ENCODE measurements at regions not wholly inside any gene's neighbourhood (a gene's known extent, or its start where the extent isn't known, plus 50 kb on each side); places are given as distances from the start of the nearest gene placed in this dataset.
A peak's percentile ranks its signal among the peaks of the same experiment; 100 is the strongest.

DNA sequence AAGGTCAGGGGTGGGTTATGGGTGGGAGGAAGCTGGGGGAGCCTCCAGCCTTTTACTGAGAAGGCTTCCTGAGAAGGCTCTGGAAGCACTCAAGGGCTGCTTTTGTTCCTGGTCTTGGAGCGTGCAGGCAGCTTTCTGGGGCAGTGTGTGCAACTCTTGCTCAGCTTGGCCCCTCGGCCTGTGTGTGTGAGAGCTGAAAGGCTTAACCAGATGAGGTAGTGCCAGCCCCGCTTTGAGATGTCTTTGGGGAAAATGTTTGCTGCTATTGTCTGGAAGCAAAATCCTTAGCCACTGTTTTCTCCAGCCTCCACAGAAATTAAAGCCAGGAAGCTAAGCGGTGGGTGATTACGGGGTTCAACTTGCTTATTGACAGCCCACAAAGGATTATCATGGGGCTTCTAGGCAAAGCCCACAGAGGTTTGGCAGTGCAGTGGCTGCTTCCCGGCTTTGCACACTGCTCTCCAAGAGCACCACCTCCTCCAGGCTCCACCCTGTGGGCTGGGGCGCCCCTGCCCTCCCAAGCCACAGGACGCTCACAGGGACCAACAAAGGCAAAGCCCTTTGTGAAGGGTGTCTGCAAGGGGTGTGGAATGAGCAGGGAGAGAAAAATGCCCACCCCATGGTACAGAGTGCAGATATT lies 121.7 kb upstream of the TLE3 start:
- TF ChIP-seq, protein P1, sequence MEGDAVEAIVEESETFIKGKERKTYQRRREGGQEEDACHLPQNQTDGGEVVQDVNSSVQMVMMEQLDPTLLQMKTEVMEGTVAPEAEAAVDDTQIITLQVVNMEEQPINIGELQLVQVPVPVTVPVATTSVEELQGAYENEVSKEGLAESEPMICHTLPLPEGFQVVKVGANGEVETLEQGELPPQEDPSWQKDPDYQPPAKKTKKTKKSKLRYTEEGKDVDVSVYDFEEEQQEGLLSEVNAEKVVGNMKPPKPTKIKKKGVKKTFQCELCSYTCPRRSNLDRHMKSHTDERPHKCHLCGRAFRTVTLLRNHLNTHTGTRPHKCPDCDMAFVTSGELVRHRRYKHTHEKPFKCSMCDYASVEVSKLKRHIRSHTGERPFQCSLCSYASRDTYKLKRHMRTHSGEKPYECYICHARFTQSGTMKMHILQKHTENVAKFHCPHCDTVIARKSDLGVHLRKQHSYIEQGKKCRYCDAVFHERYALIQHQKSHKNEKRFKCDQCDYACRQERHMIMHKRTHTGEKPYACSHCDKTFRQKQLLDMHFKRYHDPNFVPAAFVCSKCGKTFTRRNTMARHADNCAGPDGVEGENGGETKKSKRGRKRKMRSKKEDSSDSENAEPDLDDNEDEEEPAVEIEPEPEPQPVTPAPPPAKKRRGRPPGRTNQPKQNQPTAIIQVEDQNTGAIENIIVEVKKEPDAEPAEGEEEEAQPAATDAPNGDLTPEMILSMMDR (IDR thresholded peaks at IDR 0.05): no peak
- no peaks in the 10 kb centered on the region for H3K4me1 Mint-ChIP-seq (ENCODE audit: low read depth)
- no peak for DNase-seq
- H3K27ac Mint-ChIP-seq: no peak overlapping the region
- H3K4me3 Mint-ChIP-seq: no peak overlapping the region
- no peaks in the 10 kb centered on the region for H3K36me3 Mint-ChIP-seq (ENCODE audit: low read depth)
- peaks cover 26% of the 10 kb centered on the region for H3K27me3 Mint-ChIP-seq (ENCODE audit: insufficient read depth)
- no peaks in the 10 kb centered on the region for H3K9me3 Mint-ChIP-seq

DNA sequence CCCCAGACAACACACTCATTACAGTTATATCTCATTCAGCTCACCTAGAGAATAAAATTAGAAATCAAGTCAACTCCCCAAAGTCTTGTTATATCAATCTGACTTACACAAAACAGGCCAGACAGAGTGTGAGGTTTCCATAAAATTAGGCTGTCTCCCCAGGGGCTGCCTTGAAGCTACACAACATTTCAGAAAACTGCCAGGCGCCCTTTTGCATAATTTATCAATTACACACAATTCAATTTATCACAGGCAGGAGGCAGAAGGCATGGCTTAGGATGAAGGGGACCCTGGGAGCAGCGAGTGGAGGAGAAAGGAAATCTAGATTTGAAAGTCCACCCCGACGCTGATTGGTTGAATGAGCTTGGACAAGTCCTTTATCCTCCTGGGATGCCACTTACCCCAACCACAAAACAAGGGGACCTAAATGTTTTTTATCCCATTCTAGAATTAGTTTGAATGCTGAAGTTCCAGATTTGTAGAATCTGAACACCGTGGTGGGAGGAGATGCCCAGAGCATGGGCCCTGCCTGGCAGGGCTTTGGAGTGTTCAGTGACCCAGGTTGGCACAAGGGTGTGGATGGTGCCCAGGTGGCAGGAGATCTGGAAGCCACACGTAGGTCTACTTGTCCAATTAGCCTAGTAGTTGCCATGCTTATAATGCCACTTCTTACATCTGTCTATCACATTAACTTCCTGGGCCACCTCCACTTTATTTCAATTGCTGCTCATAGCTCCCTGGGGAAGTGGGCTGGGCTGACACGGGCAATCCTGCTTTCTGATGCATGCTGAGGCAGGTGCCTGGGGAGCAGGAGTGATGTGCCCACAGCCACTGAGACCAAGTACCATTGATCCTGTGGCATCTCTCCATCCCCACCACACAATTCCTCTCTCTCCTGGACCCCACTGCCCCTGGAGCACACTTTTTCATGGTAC lies 119.8 kb upstream of the TLE3 start:
- no peak for DNase-seq
- Mint-ChIP-seq H3K27me3 (ENCODE audit: insufficient read depth) (peaks cover 42% of the 10 kb centered on the region), H3K4me1 (ENCODE audit: low read depth) (no peaks in the 10 kb centered on the region), H3K27ac (no peak overlapping the region), H3K9me3 (no peaks in the 10 kb centered on the region), H3K36me3 (ENCODE audit: low read depth) (no peaks in the 10 kb centered on the region), H3K4me3 (no peak overlapping the region)
- TF ChIP-seq, protein P1 (IDR thresholded peaks at IDR 0.05): no peak

DNA sequence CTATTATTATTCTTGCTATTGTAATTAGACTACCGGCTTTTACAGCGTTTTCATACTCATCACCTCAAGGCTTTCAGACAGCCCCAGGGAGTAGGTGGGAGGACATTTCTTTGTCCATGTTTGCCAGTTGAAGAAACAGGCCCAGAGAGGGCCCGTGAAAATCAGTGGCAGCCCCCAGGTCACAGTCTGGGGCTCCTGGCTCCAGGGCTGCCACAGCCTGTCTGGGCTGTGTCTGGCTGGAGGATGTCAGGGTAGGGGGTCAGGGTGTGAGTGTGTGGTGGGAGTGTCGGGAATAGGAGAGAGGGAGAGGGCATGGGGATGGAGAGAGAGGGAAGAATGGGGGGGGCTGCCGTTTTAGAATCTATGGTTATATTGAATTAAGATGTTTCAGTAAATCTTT lies 118.2 kb upstream of the TLE3 start:
- Mint-ChIP-seq H3K9me3 (no peaks in the 10 kb centered on the region), H3K4me1 (ENCODE audit: low read depth) (no peaks in the 10 kb centered on the region), H3K27me3 (ENCODE audit: insufficient read depth) (peaks cover 51% of the 10 kb centered on the region), H3K4me3 (no peak overlapping the region), H3K27ac (no peak overlapping the region), H3K36me3 (ENCODE audit: low read depth) (no peaks in the 10 kb centered on the region)
- TF ChIP-seq, protein P1 (IDR thresholded peaks at IDR 0.05): no peak
- no peak for DNase-seq

DNA sequence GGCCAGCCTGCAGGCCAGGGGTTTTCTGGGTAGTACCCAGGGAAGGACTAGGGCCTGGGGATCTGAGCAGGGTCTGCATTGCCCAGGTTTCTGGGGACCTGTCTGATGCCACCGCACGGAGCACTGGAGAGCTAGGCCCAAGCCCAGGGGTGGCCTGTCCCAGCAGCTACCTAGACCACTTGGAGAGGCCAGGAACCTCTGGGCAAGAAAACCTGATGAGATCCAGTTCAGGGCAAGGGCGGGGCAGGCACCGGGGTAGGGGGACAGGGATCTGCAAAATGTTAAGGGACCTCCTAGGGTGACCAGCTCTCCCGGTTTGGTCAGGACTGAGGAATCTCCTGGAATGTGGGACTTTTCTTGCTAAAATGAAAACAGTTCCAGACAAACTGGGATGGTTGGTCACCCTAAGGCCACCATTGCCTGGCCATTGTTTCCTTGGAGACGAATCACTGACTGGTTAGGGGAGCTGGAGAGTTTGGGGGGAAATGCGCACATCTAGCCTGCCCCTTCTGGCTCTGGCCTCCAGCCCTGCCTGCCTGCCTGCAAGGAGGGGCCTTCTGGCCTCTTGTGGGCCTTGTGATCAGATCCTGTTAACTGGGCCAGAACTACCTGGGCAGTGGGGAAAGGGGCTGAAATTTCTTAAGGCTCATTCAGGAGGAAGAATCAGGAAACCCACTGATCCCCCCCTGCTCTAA lies 117.4 kb upstream of the TLE3 start:
- Mint-ChIP-seq H3K27ac (no peak overlapping the region), H3K27me3 (ENCODE audit: insufficient read depth) (peaks cover 52% of the 10 kb centered on the region), H3K4me1 (ENCODE audit: low read depth) (no peaks in the 10 kb centered on the region), H3K4me3 (no peak overlapping the region), H3K9me3 (no peaks in the 10 kb centered on the region), H3K36me3 (ENCODE audit: low read depth) (no peaks in the 10 kb centered on the region)
- no peak for DNase-seq
- TF ChIP-seq, protein P1 (IDR thresholded peaks at IDR 0.05): no peak

DNA sequence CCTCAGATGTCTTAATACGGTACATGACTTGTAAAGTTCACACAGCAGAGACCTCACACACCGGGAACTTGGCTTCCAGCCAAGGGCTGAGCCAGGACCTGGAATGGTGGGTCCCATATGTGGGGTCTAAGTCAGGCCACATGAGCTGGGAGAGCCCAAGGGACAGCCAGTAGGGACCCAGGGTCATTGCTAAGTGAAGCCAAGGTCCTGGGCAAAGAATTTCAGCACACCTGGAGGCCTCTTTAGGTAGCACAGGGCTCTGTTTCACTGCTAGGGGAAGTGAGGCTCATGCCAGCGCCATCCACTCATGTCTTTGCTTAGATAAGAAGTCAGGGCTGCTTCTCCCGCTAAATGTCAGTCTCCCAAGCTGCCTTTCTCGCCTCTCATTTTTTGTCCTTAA lies 116.6 kb upstream of the TLE3 start:
- TF ChIP-seq, protein P1 (IDR thresholded peaks at IDR 0.05): peak; percentile 16; the same call in 1 of the 2 replicates
- Mint-ChIP-seq H3K36me3 (ENCODE audit: low read depth) (no peaks in the 10 kb centered on the region), H3K4me3 (no peak overlapping the region), H3K27me3 (ENCODE audit: insufficient read depth) (peaks cover 54% of the 10 kb centered on the region), H3K4me1 (ENCODE audit: low read depth) (no peaks in the 10 kb centered on the region), H3K27ac (no peak overlapping the region), H3K9me3 (no peaks in the 10 kb centered on the region)
- no peak for DNase-seq
